Peyer's patch (tissue), 4 donors: ENCODE measurements at regions not wholly inside any gene's neighbourhood (a gene's known extent, or its start where the extent isn't known, plus 50 kb on each side); places are given as distances from the start of the nearest gene placed in this dataset.

Source experiments
- DNase-seq, 3 donors: peaks; one replicate each; pipeline ENCODE4 v3.0.0-alpha.2; 2017 to 2019
- H3K27ac ChIP-seq, 4 donors: fragments of 200-600 bp; sonication (generic); one replicate each; pipeline ENCODE4 v1.5.1; 2016 to 2019
- H3K27me3 ChIP-seq, 2 donors: fragments of 200-600 bp; sonication (generic); one replicate each; pipeline ENCODE4 v1.5.1; 2019
- H3K36me3 ChIP-seq, 3 donors: fragments of 200-600 bp; sonication (generic); one replicate each; pipeline ENCODE4 v1.5.1; 2016 to 2019
- H3K4me1 ChIP-seq, 4 donors: fragments of 200-600 bp; sonication (generic); one replicate each; pipeline ENCODE4 v1.5.1; 2016 to 2019
- H3K4me3 ChIP-seq, 4 donors: fragments of 200-600 bp; sonication (generic); 1 replicate in 3 of 4; 2 replicates in 1 of 4; pipeline ENCODE4 v1.5.1; 2016 to 2019; ENCODE audit warnings: mild to moderate bottlenecking in 1 of 4
- H3K9me3 ChIP-seq, 4 donors: fragments of 200-600 bp; sonication (generic); one replicate each; pipeline ENCODE4 v1.5.1; 2016 to 2019; ENCODE audit warnings: mild to moderate bottlenecking in 1 of 4
- POLR2A ChIP-seq, 2 donors: fragments of 450-650 bp; IDR thresholded peaks; one replicate each; pipeline ENCODE4 v1.5.1; 2017; ENCODE audit warnings: antibody characterized with exemption in 2 of 2, mild to moderate bottlenecking in 2 of 2, moderate library complexity in 2 of 2
- TF ChIP-seq, protein P1 (sequence below), 6 experiments: fragments of 450-650 bp in 4 of 6; fragments of 200-600 bp in 2 of 6; sonication (generic) in 1 of 6; IDR thresholded peaks; one replicate each; pipeline ENCODE4 v1.5.1; 2017 to 2019; ENCODE audit warnings: antibody characterized with exemption in 6 of 6, mild to moderate bottlenecking in 3 of 6, moderate library complexity in 1 of 6

DNA sequence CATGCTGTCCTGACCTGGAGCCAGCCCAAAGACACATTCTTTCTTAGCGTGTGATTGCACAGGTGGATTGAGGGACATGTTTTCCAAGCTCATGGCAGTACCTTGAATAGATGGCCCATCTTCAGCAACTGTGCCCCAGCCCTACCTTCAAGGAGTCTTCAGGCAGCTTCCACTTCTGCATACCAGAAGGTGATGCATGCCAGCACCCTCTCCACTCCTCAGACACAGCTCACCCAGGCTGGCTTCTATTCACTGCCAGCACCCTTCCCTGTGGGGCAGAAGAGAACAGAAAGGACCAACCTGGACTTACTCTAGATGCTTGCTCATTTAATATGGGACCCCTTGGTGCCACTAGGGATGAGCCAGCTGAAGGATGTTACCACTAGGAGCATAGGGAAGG lies 466.4 kb upstream of the ISX start:
- TF ChIP-seq, protein P1, sequence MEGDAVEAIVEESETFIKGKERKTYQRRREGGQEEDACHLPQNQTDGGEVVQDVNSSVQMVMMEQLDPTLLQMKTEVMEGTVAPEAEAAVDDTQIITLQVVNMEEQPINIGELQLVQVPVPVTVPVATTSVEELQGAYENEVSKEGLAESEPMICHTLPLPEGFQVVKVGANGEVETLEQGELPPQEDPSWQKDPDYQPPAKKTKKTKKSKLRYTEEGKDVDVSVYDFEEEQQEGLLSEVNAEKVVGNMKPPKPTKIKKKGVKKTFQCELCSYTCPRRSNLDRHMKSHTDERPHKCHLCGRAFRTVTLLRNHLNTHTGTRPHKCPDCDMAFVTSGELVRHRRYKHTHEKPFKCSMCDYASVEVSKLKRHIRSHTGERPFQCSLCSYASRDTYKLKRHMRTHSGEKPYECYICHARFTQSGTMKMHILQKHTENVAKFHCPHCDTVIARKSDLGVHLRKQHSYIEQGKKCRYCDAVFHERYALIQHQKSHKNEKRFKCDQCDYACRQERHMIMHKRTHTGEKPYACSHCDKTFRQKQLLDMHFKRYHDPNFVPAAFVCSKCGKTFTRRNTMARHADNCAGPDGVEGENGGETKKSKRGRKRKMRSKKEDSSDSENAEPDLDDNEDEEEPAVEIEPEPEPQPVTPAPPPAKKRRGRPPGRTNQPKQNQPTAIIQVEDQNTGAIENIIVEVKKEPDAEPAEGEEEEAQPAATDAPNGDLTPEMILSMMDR (IDR thresholded peaks at IDR 0.05) = no peak
- TF ChIP-seq POLR2A (IDR thresholded peaks at IDR 0.05) = no peak
- H3K27ac ChIP-seq = no peak overlapping the region
- no peaks in the 10 kb centered on the region for H3K4me1 ChIP-seq
- H3K27me3 ChIP-seq = no peaks in the 10 kb centered on the region
- H3K9me3 ChIP-seq = no peaks in the 10 kb centered on the region
- H3K4me3 ChIP-seq = no peak overlapping the region
- no peak for DNase-seq
- H3K36me3 ChIP-seq = no peaks in the 10 kb centered on the region

DNA sequence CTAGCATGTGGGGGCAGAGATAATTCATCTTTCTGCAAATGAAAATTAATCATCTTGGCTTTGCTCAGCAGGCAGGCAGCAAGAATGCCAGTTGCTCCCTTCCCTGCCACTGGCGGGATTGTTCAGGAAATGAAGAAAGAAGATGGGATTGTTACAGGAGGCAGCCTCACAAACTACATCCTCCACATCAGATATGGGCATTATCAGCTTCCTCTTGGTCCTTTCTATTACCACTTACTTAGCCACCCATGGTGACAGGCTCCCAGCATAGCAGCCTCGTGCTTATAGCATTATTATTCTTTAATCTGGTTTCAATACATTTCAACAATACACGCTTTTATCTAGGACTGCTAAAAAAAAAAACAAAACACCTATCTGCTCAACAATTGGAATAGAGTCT lies 461.6 kb upstream of the ISX start:
- no peak overlapping the region for H3K27ac ChIP-seq
- DNase-seq = no peak
- no peaks in the 10 kb centered on the region for H3K9me3 ChIP-seq
- TF ChIP-seq, protein P1 (IDR thresholded peaks at IDR 0.05) = no peak
- TF ChIP-seq POLR2A (IDR thresholded peaks at IDR 0.05) = no peak
- no peaks in the 10 kb centered on the region for H3K36me3 ChIP-seq
- H3K4me3 ChIP-seq = no peak overlapping the region
- no peaks in the 10 kb centered on the region for H3K27me3 ChIP-seq
- no peaks in the 10 kb centered on the region for H3K4me1 ChIP-seq

DNA sequence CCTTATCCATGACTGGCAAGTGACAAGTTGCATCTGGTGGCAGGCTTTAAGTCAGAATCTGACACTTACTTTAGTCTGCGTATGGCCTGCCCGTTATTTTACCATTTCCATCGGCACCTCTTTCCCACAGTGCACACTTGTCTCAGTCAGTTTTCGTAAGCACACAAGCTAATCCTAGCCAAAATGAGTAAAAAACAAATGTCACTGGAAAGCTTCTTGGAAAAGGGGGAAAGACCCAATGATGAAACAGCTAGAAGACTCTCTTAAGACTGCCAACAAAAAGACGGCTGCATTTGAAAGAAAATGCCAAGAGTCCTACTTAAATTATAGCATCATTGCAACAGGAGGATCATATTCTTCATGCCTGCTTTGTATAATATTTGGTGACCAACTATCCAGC lies 457.9 kb upstream of the ISX start:
- TF ChIP-seq POLR2A (IDR thresholded peaks at IDR 0.05) = no peak
- TF ChIP-seq, protein P1 (IDR thresholded peaks at IDR 0.05) = no peak
- H3K9me3 ChIP-seq = no peaks in the 10 kb centered on the region
- no peaks in the 10 kb centered on the region for H3K4me1 ChIP-seq
- no peak overlapping the region for H3K4me3 ChIP-seq
- H3K27ac ChIP-seq = no peak overlapping the region
- no peaks in the 10 kb centered on the region for H3K27me3 ChIP-seq
- no peaks in the 10 kb centered on the region for H3K36me3 ChIP-seq
- DNase-seq = no peak

DNA sequence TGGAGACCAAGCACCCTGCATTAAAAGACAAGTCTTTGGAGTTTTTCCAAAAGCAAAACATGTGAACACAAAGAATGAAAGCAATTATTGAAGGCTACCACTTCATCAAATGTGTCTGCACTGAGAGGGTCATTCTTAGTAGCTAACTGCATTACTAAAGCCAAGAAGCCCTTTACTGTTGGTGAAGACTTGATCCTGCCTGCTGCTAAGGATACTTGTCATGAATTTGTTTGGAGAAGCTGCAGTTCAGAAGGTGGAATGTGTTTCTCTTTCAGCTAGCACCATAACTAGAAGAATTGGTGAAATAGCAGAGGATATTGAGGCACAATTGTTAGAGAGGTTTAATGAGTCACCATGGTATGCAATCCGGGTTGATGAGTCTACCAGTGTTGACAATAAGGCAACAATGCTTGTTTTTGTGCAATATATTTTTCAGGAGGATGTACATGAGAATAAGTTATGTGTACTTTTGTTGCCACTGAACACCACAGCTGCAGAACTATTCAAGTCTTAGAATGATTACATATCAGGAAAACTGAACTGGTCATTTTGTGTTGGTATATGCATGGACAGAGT lies 457.3 kb upstream of the ISX start:
- no peak for TF ChIP-seq POLR2A (IDR thresholded peaks at IDR 0.05)
- TF ChIP-seq, protein P1 (IDR thresholded peaks at IDR 0.05) = no peak
- no peak overlapping the region for H3K4me3 ChIP-seq
- no peak overlapping the region for H3K27ac ChIP-seq
- no peaks in the 10 kb centered on the region for H3K27me3 ChIP-seq
- no peaks in the 10 kb centered on the region for H3K9me3 ChIP-seq
- no peaks in the 10 kb centered on the region for H3K4me1 ChIP-seq
- DNase-seq = no peak
- no peaks in the 10 kb centered on the region for H3K36me3 ChIP-seq

DNA sequence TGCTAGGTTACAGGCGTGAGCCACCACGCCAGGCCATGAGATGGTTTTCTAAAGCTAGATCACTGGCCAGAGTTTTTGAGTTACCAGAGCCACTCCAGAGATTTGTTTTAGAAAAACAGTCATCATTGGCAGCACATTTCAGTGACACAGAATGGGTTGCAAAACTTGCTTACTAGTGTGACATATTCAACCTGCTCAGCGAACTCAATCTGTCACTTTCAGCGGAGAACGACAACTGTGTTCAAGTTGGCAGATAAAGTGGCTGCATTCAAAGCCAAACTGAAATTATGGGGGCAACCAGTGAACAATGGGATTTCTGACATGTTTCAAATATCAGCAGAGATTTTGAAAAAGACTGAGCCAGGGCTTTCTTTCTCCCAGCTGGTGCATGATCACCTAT lies 456.3 kb upstream of the ISX start:
- DNase-seq = no peak
- H3K36me3 ChIP-seq = no peaks in the 10 kb centered on the region
- H3K27me3 ChIP-seq = no peaks in the 10 kb centered on the region
- H3K9me3 ChIP-seq = no peaks in the 10 kb centered on the region
- TF ChIP-seq POLR2A (IDR thresholded peaks at IDR 0.05) = no peak
- TF ChIP-seq, protein P1 (IDR thresholded peaks at IDR 0.05) = no peak
- H3K27ac ChIP-seq = no peak overlapping the region
- no peak overlapping the region for H3K4me3 ChIP-seq
- no peaks in the 10 kb centered on the region for H3K4me1 ChIP-seq

DNA sequence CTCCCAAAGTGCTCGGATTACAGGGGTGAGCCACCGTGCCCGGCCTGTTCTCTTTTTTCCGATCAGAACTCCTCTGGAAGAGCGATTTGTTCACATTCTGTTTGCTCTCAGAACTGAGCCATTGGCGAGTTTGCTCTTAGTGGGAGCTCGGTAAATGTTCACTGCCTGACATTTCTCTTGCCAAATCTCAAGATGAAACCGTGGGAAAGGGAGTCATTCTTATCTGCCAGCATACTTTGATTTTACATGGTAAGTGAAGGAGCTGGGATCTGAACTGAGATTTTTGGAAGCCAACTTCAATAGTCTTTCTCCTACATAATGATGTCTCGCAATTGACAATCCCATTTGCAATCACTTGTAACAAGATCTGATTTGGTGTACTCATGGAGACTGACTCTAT lies 445.8 kb upstream of the ISX start:
- no peaks in the 10 kb centered on the region for H3K36me3 ChIP-seq
- no peaks in the 10 kb centered on the region for H3K9me3 ChIP-seq
- no peak overlapping the region for H3K4me3 ChIP-seq
- peaks cover 0 to 7% (median 0%) of the 10 kb centered on the region in 4 donors for H3K4me1 ChIP-seq
- no peak for DNase-seq
- H3K27ac ChIP-seq = no peak overlapping the region
- no peaks in the 10 kb centered on the region for H3K27me3 ChIP-seq
- TF ChIP-seq, protein P1 (IDR thresholded peaks at IDR 0.05) = no peak
- no peak for TF ChIP-seq POLR2A (IDR thresholded peaks at IDR 0.05)
